Ovary (tissue), 7 donors: ENCODE measurements at regions not wholly inside any gene's neighbourhood (a gene's known extent, or its start where the extent isn't known, plus 50 kb on each side); places are given as distances from the start of the nearest gene placed in this dataset.

Experiments
- DNase-seq, 5 donors: peaks; one replicate each; pipeline ENCODE4 v3.0.0-alpha.2; 2019 to 2020
- H3K27ac ChIP-seq, 2 donors: fragments of 200-600 bp; one replicate each; pipeline versions ENCODE4 v1.5.1 to v1.8.0; 2019 to 2022
- H3K27me3 ChIP-seq: fragments of 200-600 bp; one replicate; pipeline ENCODE4 v1.8.0; 2022
- H3K36me3 ChIP-seq: fragments of 200-600 bp; sonication (generic); one replicate; pipeline ENCODE4 v1.5.1; 2019
- H3K4me1 ChIP-seq: one replicate; pipeline ENCODE4 v1.8.1; 2013; ENCODE audit warnings: mild to moderate bottlenecking, moderate library complexity; ENCODE audit not compliant: insufficient read depth
- H3K4me3 ChIP-seq: fragments of 200-600 bp; sonication (generic); one replicate; pipeline ENCODE4 v1.5.1; 2017
- H3K9me3 ChIP-seq, 2 donors: fragments of 200-600 bp in 1 of 2; sonication (generic) in 1 of 2; one replicate each; pipeline versions ENCODE4 v1.5.1 to v1.8.1; 2013 to 2019; ENCODE audit warnings: mild to moderate bottlenecking in 1 of 2, moderate library complexity in 1 of 2
- EP300 ChIP-seq: sonication (generic); formaldehyde crosslinking; IDR thresholded peaks from one replicate; pipeline ENCODE4 v1.6.1; 2017; ENCODE audit warnings: antibody characterized with exemption
- POLR2A ChIP-seq: fragments of 450-650 bp; IDR thresholded peaks from one replicate; pipeline ENCODE4 v1.6.1; 2017; ENCODE audit warnings: antibody characterized with exemption, mild to moderate bottlenecking, moderate library complexity
- WGBS, 3 donors: extraction: QIAGEN DNeasy Blood & Tissue Kit in 1 of 3; methylation state at CpG; one replicate each; pipeline versions ENCODE4 v1.1.5 to v1.1.7; 2013 to 2017; 5-methylcytosine and 5-hydroxymethylcytosine counted together
- intact Hi-C, 4 donors: fragments of 100-400 bp; cut with DNase I; formaldehyde crosslinking; loops; one replicate each; pipeline versions ENCODE4 v1.11.0 to v1.15.1; 2022 to 2023
- TF ChIP-seq, protein P1 (sequence below), 3 donors: fragments of 450-650 bp in 2 of 3; fragments of 200-600 bp in 1 of 3; IDR thresholded peaks; one replicate each; pipeline versions ENCODE4 v1.5.1 to v1.8.0; 2016 to 2022; ENCODE audit warnings: antibody characterized with exemption in 3 of 3, mild to moderate bottlenecking in 1 of 3
- donor health status: DM: no; HTN: no; CAD: no; lungs with moderate emphysema.
- donor health status: DM: no; HTN: no; CAD: no.
- donor health status: Bipolar disorder and iron deficiency.
- donor health status: DM: no; HTN: no; CAD: no.
- donor health status: DM: yes; HTN: yes; CAD: no.

DNA sequence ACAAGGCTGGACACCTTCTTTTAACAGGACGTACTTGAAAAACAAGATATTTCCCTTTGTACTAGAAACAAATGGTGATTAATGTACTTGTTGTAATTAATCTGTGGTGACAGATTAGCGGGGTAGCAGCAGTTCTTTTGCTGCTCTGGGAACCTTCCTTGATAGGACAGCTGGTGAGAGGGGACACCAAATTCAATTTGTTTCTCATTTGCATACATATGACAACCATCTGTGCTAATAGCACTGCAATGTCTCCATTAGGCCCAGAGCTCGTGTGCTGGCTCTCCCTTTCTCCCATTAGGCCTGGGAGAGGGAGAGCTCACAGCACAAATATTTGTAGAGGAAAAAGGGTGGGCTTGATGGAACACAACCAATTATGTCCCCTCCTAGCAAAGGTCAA, 221.0 kb upstream of the HS3ST3A1 start:
- intact Hi-C loops, result no loop called here
- H3K9me3 ChIP-seq, result no peaks in the 10 kb centered on the region
- TF ChIP-seq, protein P1, sequence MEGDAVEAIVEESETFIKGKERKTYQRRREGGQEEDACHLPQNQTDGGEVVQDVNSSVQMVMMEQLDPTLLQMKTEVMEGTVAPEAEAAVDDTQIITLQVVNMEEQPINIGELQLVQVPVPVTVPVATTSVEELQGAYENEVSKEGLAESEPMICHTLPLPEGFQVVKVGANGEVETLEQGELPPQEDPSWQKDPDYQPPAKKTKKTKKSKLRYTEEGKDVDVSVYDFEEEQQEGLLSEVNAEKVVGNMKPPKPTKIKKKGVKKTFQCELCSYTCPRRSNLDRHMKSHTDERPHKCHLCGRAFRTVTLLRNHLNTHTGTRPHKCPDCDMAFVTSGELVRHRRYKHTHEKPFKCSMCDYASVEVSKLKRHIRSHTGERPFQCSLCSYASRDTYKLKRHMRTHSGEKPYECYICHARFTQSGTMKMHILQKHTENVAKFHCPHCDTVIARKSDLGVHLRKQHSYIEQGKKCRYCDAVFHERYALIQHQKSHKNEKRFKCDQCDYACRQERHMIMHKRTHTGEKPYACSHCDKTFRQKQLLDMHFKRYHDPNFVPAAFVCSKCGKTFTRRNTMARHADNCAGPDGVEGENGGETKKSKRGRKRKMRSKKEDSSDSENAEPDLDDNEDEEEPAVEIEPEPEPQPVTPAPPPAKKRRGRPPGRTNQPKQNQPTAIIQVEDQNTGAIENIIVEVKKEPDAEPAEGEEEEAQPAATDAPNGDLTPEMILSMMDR (IDR thresholded peaks at IDR 0.05), result no peak
- TF ChIP-seq POLR2A (no peak), EP300 (no peak)
- no peaks in the 10 kb centered on the region for H3K36me3 ChIP-seq
- WGBS, 3 donors, result 71 to 75% (median 71%) methylated on average over 3 of the region's 3 CpGs
- H3K27me3 ChIP-seq, result no peaks in the 10 kb centered on the region
- no peak for DNase-seq
- no peak overlapping the region for H3K27ac ChIP-seq
- H3K4me3 ChIP-seq, result no peak overlapping the region
- H3K4me1 ChIP-seq, result no peaks in the 10 kb centered on the region

DNA sequence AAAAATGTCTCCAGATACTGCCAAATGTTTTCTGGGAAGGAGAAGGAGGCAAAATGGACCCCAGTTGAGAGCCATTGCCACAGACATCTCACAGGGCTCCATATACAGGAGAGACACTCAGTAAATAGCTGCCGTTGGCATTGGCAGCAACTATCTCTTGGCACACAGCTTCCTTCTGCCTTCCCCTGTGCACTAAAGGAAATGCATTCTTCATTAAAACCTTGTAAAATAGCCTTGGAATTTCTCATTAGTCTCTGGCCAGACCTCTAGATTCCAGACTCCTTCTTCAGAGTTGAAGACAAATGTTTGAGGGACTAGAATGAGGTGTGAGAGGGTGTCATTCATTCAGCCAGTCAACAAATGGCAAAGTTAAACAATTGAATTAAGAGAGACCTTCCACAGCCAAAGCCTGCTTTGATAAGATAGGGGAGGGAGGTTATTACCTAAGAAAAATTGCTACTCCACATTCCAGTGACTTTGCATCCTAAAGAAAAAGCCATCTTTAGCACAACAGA, 223.9 kb upstream of the HS3ST3A1 start:
- 9 to 24% (median 21%) methylated on average over 1 of the region's 1 CpG for WGBS, 3 donors
- Histone ChIP-seq H3K4me1 (no peaks in the 10 kb centered on the region), H3K27me3 (no peaks in the 10 kb centered on the region), H3K36me3 (no peaks in the 10 kb centered on the region), H3K4me3 (no peak overlapping the region), H3K27ac (no peak overlapping the region), H3K9me3 (no peaks in the 10 kb centered on the region)
- intact Hi-C loops, result no loop called here
- TF ChIP-seq, protein P1 (IDR thresholded peaks at IDR 0.05), result no peak
- TF ChIP-seq EP300, result no peak
- no peak for TF ChIP-seq POLR2A
- DNase-seq, result no peak

- TF ChIP-seq POLR2A (no peak), EP300 (no peak)
- TF ChIP-seq, protein P1 (IDR thresholded peaks at IDR 0.05), result no peak
- intact Hi-C loops, result no loop called here
Measured at GRCh38 chr17:13827118-13827517, 225.4 kb upstream of the HS3ST3A1 start.

DNA sequence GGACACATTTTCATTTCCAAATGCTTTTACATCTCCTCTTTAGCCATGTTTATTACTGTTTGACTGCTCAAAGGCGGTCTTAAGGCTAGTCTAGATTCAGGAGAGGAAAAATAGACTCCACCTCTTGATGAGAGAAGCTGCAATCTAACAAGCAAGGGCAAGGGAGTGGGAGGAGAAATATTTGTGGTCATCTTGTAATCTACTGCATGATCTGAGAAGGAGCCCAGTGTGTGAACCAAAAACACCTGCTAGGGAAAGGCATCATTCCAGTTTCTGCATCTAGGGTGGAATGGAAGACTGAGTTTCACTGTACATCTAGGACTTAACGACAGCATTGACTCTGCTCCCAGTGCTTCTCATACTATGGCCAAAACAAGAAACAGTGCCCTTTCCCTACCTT, 232.2 kb upstream of the HS3ST3A1 start:
- H3K4me3 ChIP-seq, result no peak overlapping the region
- H3K9me3 ChIP-seq, result no peaks in the 10 kb centered on the region
- TF ChIP-seq POLR2A (no peak), EP300 (no peak)
- TF ChIP-seq, protein P1 (IDR thresholded peaks at IDR 0.05), result no peak
- no peaks in the 10 kb centered on the region for H3K27me3 ChIP-seq
- no peak overlapping the region for H3K27ac ChIP-seq
- no peak for DNase-seq
- intact Hi-C loops, result no loop called here
- 92 to 96% (median 94%) methylated on average over 2 of the region's 2 CpGs for WGBS, 3 donors
- H3K36me3 ChIP-seq, result no peaks in the 10 kb centered on the region
- no peaks in the 10 kb centered on the region for H3K4me1 ChIP-seq

More at GRCh38 chr17:13827118-13827517, 225.4 kb upstream of the HS3ST3A1 start:
- Histone ChIP-seq H3K27me3 (no peaks in the 10 kb centered on the region), H3K4me1 (no peaks in the 10 kb centered on the region), H3K4me3 (no peak overlapping the region), H3K36me3 (no peaks in the 10 kb centered on the region), H3K27ac (no peak overlapping the region), H3K9me3 (no peaks in the 10 kb centered on the region)
- WGBS, 3 donors, result 89 to 91% (median 89%) methylated on average over 3 of the region's 3 CpGs
- DNase-seq, result no peak
